IMR-90 (cell line): ENCODE measurements at regions not wholly inside any gene's neighbourhood (a gene's known extent, or its start where the extent isn't known, plus 50 kb on each side); places are given as distances from the start of the nearest gene placed in this dataset.

ENCODE experiments used
- ATAC-seq: fragments of 200-7000 bp; cut with Tn5 transposase; 2 replicates; pipeline ENCODE4 v1.9.1; 2020; ENCODE audit warnings: low read depth, mild to moderate bottlenecking, moderate library complexity
- BruUV-seq: library from RNA; stranded (reverse); fragments of 400-500 nt; replicated peaks from 2 replicates; lab custom pipeline; 2021; lab: Mats Ljungman, UMichigan
- CTCF ChIA-PET: fragments of 300-600 bp; formaldehyde crosslinking; extraction: SDS; loops from one replicate; lab custom pipeline; 2021; ENCODE audit warnings: antibody characterized with exemption; lab: Yijun Ruan, JAX
- POLR2A ChIA-PET: fragments of 300-600 bp; sonication (Branson Sonifier 250); formaldehyde crosslinking; loops from one replicate; lab custom pipeline; 2022; ENCODE audit warnings: antibody characterized with exemption; ENCODE audit not compliant: unreplicated experiment; lab: Charles Lee
- DNase-seq: peaks from one replicate; pipeline ENCODE4 v3.0.0; 2013
- H2AFZ ChIP-seq: replicated peaks from 2 replicates; pipeline ENCODE3; 2013; ENCODE audit warnings: low read length, mild to moderate bottlenecking; ENCODE audit not compliant: poor library complexity
- H2AK5ac ChIP-seq: 2 replicates; pipeline ENCODE4 v1.6.1; 2013; ENCODE audit warnings: low read depth, low read length, inconsistent platforms
- H2AK9ac ChIP-seq: replicated peaks from 2 replicates; pipeline ENCODE3; 2013; ENCODE audit warnings: mild to moderate bottlenecking, low read depth, low read length, moderate library complexity; ENCODE audit not compliant: poor library complexity
- H2BK120ac ChIP-seq: 2 replicates; pipeline ENCODE4 v1.6.1; 2013; ENCODE audit warnings: low read depth, low read length, inconsistent platforms
- H2BK15ac ChIP-seq: 3 replicates; pipeline ENCODE4 v1.6.1; 2013; ENCODE audit warnings: low read depth, low read length, inconsistent platforms
- H2BK20ac ChIP-seq: 2 replicates; pipeline ENCODE4 v1.6.1; 2013; ENCODE audit warnings: low read depth, mild to moderate bottlenecking, inconsistent platforms, low read length, moderate library complexity
- H2BK5ac ChIP-seq: 2 replicates; pipeline ENCODE4 v1.6.1; 2013; ENCODE audit warnings: mild to moderate bottlenecking, low read depth, low read length, inconsistent platforms; ENCODE audit not compliant: poor library complexity, severe bottlenecking
- H3K14ac ChIP-seq: replicated peaks from 2 replicates; pipeline ENCODE4 v1.6.1; 2013; ENCODE audit warnings: low read depth, low read length, inconsistent platforms
- H3K18ac ChIP-seq: 2 replicates; pipeline ENCODE4 v1.6.1; 2013; ENCODE audit warnings: low read depth, low read length, control low read depth
- H3K23ac ChIP-seq: 2 replicates; pipeline ENCODE4 v1.6.1; 2013; ENCODE audit warnings: low read depth, low read length, inconsistent platforms
- H3K27ac ChIP-seq: 2 replicates; pipeline ENCODE4 v1.5.1; 2013; ENCODE audit warnings: mild to moderate bottlenecking, control low read depth, low read length; ENCODE audit not compliant: insufficient read depth
- H3K27me3 ChIP-seq: 2 replicates; pipeline ENCODE4 v1.6.1; 2013; ENCODE audit warnings: low read length; ENCODE audit not compliant: control insufficient read depth, insufficient read depth
- H3K36me3 ChIP-seq: 2 replicates; pipeline ENCODE4 v1.6.1; 2013; ENCODE audit warnings: low read length, mixed read lengths; ENCODE audit not compliant: control insufficient read depth, insufficient read depth
- H3K4ac ChIP-seq: 2 replicates; pipeline ENCODE4 v1.6.1; 2013; ENCODE audit warnings: low read depth, low read length, inconsistent platforms
- H3K4me1 ChIP-seq: 2 replicates; pipeline ENCODE4 v1.6.1; 2013; ENCODE audit warnings: low read length, mixed read lengths; ENCODE audit not compliant: control insufficient read depth, insufficient read depth
- H3K4me2 ChIP-seq: 2 replicates; pipeline ENCODE4 v1.6.1; 2013; ENCODE audit warnings: low read depth, mild to moderate bottlenecking, control low read depth, low read length, moderate library complexity
- H3K4me3 ChIP-seq: 2 replicates; pipeline ENCODE4 v1.5.1; 2013; ENCODE audit warnings: low read depth, mild to moderate bottlenecking, control low read depth, low read length, moderate library complexity; ENCODE audit not compliant: insufficient read depth
- H3K56ac ChIP-seq: 2 replicates; pipeline ENCODE4 v1.6.1; 2013; ENCODE audit warnings: low read length, inconsistent platforms; ENCODE audit not compliant: insufficient read depth; ENCODE audit errors: extremely low read depth
- H3K79me1 ChIP-seq, 2 experiments: 2 replicates each; pipeline ENCODE4 v1.6.1; 2013; ENCODE audit warnings: low read length in 2 of 2, inconsistent platforms in 1 of 2, low read depth in 1 of 2
- H3K9ac ChIP-seq: 2 replicates; pipeline ENCODE4 v1.6.1; 2013; ENCODE audit warnings: low read depth, low read length, control low read depth
- H3K9me1 ChIP-seq: 2 replicates; pipeline ENCODE4 v1.6.1; 2013; ENCODE audit warnings: low read length, inconsistent platforms; ENCODE audit not compliant: insufficient read depth
- H3K9me3 ChIP-seq: 2 replicates; pipeline ENCODE4 v1.6.1; 2013; ENCODE audit warnings: low read length; ENCODE audit not compliant: control insufficient read depth, insufficient read depth
- H4K20me1 ChIP-seq: 2 replicates; pipeline ENCODE4 v1.6.1; 2013; ENCODE audit warnings: low read length, inconsistent platforms; ENCODE audit not compliant: insufficient read depth
- H4K5ac ChIP-seq: 2 replicates; pipeline ENCODE4 v1.6.1; 2013; ENCODE audit warnings: mild to moderate bottlenecking, low read depth, low read length, control low read depth
- H4K8ac ChIP-seq, 2 experiments: 2 replicates each; pipeline ENCODE4 v1.6.1; 2013; ENCODE audit warnings: low read depth in 2 of 2, low read length in 2 of 2, control low read depth in 1 of 2, inconsistent platforms in 1 of 2
- H4K91ac ChIP-seq: 2 replicates; pipeline ENCODE4 v1.6.1; 2013; ENCODE audit warnings: low read depth, low read length, inconsistent platforms; ENCODE audit not compliant: insufficient read depth
- CEBPB ChIP-seq: IDR thresholded peaks from 2 replicates; pipeline ENCODE4 v1.6.1; 2012; ENCODE audit warnings: low read depth, low read length, improper control_type of control experiment
- CHD1 ChIP-seq: IDR thresholded peaks from 2 replicates; pipeline ENCODE4 v1.6.1; 2012; ENCODE audit warnings: low read depth, low read length, improper control_type of control experiment
- FOS ChIP-seq: fragments of 150-350 bp; IDR thresholded peaks from 2 replicates; pipeline ENCODE4 v1.6.1; 2016; ENCODE audit warnings: low read depth, low read length
- MAZ ChIP-seq: IDR thresholded peaks from 2 replicates; pipeline ENCODE4 v1.6.1; 2012; ENCODE audit warnings: low read depth, mild to moderate bottlenecking, low read length, improper control_type of control experiment, moderate library complexity, borderline replicate concordance
- WGBS, 2 experiments: methylation state at CpG; one replicate each; pipeline versions ENCODE4 v1.1.5 to v1.1.7; 2013; ENCODE audit warnings: missing lambda C conversion rate in 2 of 2; ENCODE audit not compliant: insufficient read length in 1 of 2; ENCODE audit errors: extremely low coverage in 2 of 2; 5-methylcytosine and 5-hydroxymethylcytosine counted together
- dilution Hi-C: fragments of 300-500 bp; cut with HindIII; formaldehyde crosslinking; loops from one replicate; pipeline ENCODE4 v1.14.3; 2018; ENCODE audit warnings: low sequenced_read_pairs; ENCODE audit not compliant: unreplicated experiment
- in situ Hi-C: fragments of 300-500 bp; cut with MboI; formaldehyde crosslinking; loops from 3 replicates; pipeline ENCODE4 v1.14.3; 2019; ENCODE audit warnings: low sequenced_read_pairs, inconsistent platforms, mixed read lengths
- intact Hi-C: fragments of 100-400 bp; cut with micrococcal nuclease; formaldehyde crosslinking; loops from 2 replicates; pipeline ENCODE4 v1.10.0; 2022
- TF ChIP-seq, protein P1 (sequence below): conservative IDR thresholded peaks from 2 replicates; pipeline ENCODE4 v1.5.1; 2012; ENCODE audit warnings: mild to moderate bottlenecking, low read depth, low read length, improper control_type of control experiment

DNA sequence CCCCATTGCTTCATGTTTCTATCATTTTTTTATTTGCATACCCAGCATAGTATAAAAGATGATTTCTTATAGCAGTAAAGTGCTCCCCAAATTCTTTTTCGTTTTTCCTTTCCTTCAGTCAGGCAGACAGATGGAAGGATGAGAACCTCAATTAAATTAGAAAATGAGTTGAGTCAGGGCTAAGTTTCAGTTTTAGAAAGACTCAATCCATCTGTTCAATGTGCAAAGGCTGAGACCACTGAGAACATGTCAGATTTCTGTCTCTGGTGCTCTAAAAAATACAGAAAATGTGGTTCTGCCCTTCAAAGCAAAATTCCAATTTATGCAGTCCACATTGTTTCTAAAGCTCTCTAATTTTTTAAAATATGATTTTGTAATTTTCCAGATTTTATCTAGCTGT, 257.6 kb upstream of the HS3ST5 start:
- H3K36me3 ChIP-seq, result no peaks in the 10 kb centered on the region
- H3K18ac ChIP-seq, result no peak overlapping the region
- no peak overlapping the region for H2BK120ac ChIP-seq
- H2AFZ ChIP-seq, result no peak overlapping the region
- H3K56ac ChIP-seq, result no peak overlapping the region
- H4K91ac ChIP-seq, result no peak overlapping the region
- H3K9me1 ChIP-seq, result no peaks in the 10 kb centered on the region
- no peaks in the 10 kb centered on the region for H3K4me1 ChIP-seq
- POLR2A ChIA-PET, result no interaction called here
- no peak overlapping the region for H2AK5ac ChIP-seq
- CTCF ChIA-PET, result no interaction called here
- H4K8ac ChIP-seq, result no peak overlapping the region
- no peak overlapping the region for H3K14ac ChIP-seq
- no peaks in the 10 kb centered on the region for H4K20me1 ChIP-seq
- H3K23ac ChIP-seq, result no peak overlapping the region
- no CpG with 5 or more reads among the region's 1 CpG for WGBS, 2 experiments
- H4K5ac ChIP-seq, result no peak overlapping the region
- DNase-seq (no peak), ATAC-seq (no peak)
- no TSS peak for BruUV-seq
- no peak overlapping the region for H2BK5ac ChIP-seq
- dilution Hi-C loops (no loop called here), intact Hi-C loops (no loop called here), in situ Hi-C loops (no loop called here)
- no peaks in the 10 kb centered on the region for H3K9me3 ChIP-seq
- H3K79me1 ChIP-seq, result no peaks in the 10 kb centered on the region
- H3K27me3 ChIP-seq, result no peaks in the 10 kb centered on the region
- no peak overlapping the region for H2BK15ac ChIP-seq
- H3K9ac ChIP-seq, result no peak overlapping the region
- H2AK9ac ChIP-seq, result no peak overlapping the region
- H2BK20ac ChIP-seq, result no peak overlapping the region
- H3K4ac ChIP-seq, result no peak overlapping the region
- no peak overlapping the region for H3K4me2 ChIP-seq
- H3K27ac ChIP-seq, result no peak overlapping the region
- no peak overlapping the region for H3K4me3 ChIP-seq
- TF ChIP-seq FOS (no peak), CHD1 (no peak), CEBPB (no peak), MAZ (no peak)
- TF ChIP-seq, protein P1, sequence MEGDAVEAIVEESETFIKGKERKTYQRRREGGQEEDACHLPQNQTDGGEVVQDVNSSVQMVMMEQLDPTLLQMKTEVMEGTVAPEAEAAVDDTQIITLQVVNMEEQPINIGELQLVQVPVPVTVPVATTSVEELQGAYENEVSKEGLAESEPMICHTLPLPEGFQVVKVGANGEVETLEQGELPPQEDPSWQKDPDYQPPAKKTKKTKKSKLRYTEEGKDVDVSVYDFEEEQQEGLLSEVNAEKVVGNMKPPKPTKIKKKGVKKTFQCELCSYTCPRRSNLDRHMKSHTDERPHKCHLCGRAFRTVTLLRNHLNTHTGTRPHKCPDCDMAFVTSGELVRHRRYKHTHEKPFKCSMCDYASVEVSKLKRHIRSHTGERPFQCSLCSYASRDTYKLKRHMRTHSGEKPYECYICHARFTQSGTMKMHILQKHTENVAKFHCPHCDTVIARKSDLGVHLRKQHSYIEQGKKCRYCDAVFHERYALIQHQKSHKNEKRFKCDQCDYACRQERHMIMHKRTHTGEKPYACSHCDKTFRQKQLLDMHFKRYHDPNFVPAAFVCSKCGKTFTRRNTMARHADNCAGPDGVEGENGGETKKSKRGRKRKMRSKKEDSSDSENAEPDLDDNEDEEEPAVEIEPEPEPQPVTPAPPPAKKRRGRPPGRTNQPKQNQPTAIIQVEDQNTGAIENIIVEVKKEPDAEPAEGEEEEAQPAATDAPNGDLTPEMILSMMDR, result no peak
